ENCODE measurements at regions not wholly inside any gene's neighbourhood (a gene's known extent, or its start where the extent isn't known, plus 50 kb on each side); places are given as distances from the start of the nearest gene placed in this dataset.
"Not testable (repeated sequence)": the region's sequence is repeated elsewhere in the genome, so short reads cannot be mapped to it uniquely, and the experiment has no call there.

GRCh38 chr12:58408516-58408915, 467.1 kb downstream of the ATP23 start:
- no peak for DNase-seq (ENCODE audit: low spot score)
- peak; percentile 29 for ATAC-seq

GRCh38 chr12:58412461-58413060, 471.2 kb downstream of the ATP23 start:
- DNase-seq (ENCODE audit: low spot score) (no peak), ATAC-seq (no peak)

- ATAC-seq = no peak
- DNase-seq (ENCODE audit: low spot score) = no peak
Observed at GRCh38 chr12:58413794-58414193, 472.4 kb downstream of the ATP23 start.

- DNase-seq (ENCODE audit: low spot score) = no peak
- ATAC-seq = no peak
Observed at GRCh38 chr12:58414398-58414871, 473.1 kb downstream of the ATP23 start.

- DNase-seq (ENCODE audit: low spot score) = no peak
- no peak for ATAC-seq
Observed at GRCh38 chr12:58415716-58416115, 474.3 kb downstream of the ATP23 start.

- DNase-seq (ENCODE audit: low spot score) (no peak), ATAC-seq (no peak)
Observed at GRCh38 chr12:58416236-58416635, 474.9 kb downstream of the ATP23 start.

GRCh38 chr12:58419196-58419760, 477.9 kb downstream of the ATP23 start:
- ATAC-seq = no peak
- DNase-seq (ENCODE audit: low spot score) = no peak

GRCh38 chr12:58419905-58420304, 478.5 kb downstream of the ATP23 start:
- DNase-seq (ENCODE audit: low spot score) (no peak), ATAC-seq (no peak)

- ATAC-seq (no peak), DNase-seq (ENCODE audit: low spot score) (no peak)
Observed at GRCh38 chr12:58420503-58420902, 479.1 kb downstream of the ATP23 start.

GRCh38 chr12:58421990-58422389, 480.6 kb downstream of the ATP23 start:
- DNase-seq (ENCODE audit: low spot score) (no peak), ATAC-seq (no peak)

GRCh38 chr12:58424735-58425392, 483.5 kb downstream of the ATP23 start:
- DNase-seq (ENCODE audit: low spot score) (no peak), ATAC-seq (no peak)

GRCh38 chr12:58425481-58426392, 484.4 kb downstream of the ATP23 start:
- ATAC-seq (peak; percentile 16), DNase-seq (ENCODE audit: low spot score) (no peak)

- not testable (repeated sequence) for ATAC-seq; DNase-seq (ENCODE audit: low spot score)
Observed at GRCh38 chr12:58426437-58426836, 485.1 kb downstream of the ATP23 start.

GRCh38 chr12:58433959-58434358, 486.3 kb downstream of the LRIG3 start:
- DNase-seq (ENCODE audit: low spot score) (no peak), ATAC-seq (no peak)

- ATAC-seq = no peak
Observed at GRCh38 chr12:58434726-58435125, 485.6 kb downstream of the LRIG3 start.

GRCh38 chr12:58435647-58436046, 484.7 kb downstream of the LRIG3 start:
- DNase-seq (ENCODE audit: low spot score) (no peak), ATAC-seq (no peak)

More at GRCh38 chr12:58434726-58435125, 485.6 kb downstream of the LRIG3 start:
- no peak for DNase-seq (ENCODE audit: low spot score)

- no peak for DNase-seq (ENCODE audit: low spot score)
- no peak for ATAC-seq
Observed at GRCh38 chr12:58441483-58441882, 478.8 kb downstream of the LRIG3 start.

GRCh38 chr12:58443273-58443980, 476.9 kb downstream of the LRIG3 start:
- ATAC-seq (no peak), DNase-seq (ENCODE audit: low spot score) (no peak)

- no peak for ATAC-seq
- no peak for DNase-seq (ENCODE audit: low spot score)
Observed at GRCh38 chr12:58443981-58444371, 476.3 kb downstream of the LRIG3 start.

GRCh38 chr12:58450868-58451482, 469.3 kb downstream of the LRIG3 start:
- no peak for ATAC-seq

More at GRCh38 chr12:58450868-58451482, 469.3 kb downstream of the LRIG3 start:
- DNase-seq (ENCODE audit: low spot score) = no peak

Data from left lobe of liver (tissue), 2 donors.